ACHN (cell line): ENCODE measurements at regions not wholly inside any gene's neighbourhood (a gene's known extent, or its start where the extent isn't known, plus 50 kb on each side); places are given as distances from the start of the nearest gene placed in this dataset.
"Not testable (repeated sequence)": the region's sequence is repeated elsewhere in the genome, so short reads cannot be mapped to it uniquely, and the experiment has no call there.

Source experiments
- DNase-seq: peaks from one replicate; pipeline ENCODE4 v3.0.0-alpha.2; 2015
- in situ Hi-C: cut with HindIII; loops from 2 replicates; pipeline ENCODE4 v1.10.0; 2017; ENCODE audit warnings: low sequenced_read_pairs, low pct_ligation_motif_present, low pct_unique_long_range_greater_than_20kb

DNA sequence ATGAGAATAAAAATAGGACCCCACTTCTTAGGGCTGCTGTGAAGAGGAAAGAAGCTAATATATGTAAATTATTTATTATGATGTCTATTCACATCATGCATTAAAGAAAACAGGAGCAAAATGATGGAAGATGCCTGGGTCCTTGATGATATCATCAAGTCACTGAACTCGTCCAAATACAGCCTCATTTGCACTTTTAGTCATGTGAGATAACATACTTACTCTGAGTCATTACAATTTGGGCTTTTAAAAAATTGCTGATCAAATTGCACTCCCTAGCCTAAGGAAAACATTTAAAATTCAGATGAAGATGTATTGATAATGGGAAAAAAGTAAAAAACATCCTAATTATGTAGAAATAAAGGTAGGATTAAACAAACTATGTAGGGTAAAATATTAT lies 302.7 kb upstream of the CCL2 start:
- no peak for DNase-seq
- in situ Hi-C loops, result no loop called here

DNA sequence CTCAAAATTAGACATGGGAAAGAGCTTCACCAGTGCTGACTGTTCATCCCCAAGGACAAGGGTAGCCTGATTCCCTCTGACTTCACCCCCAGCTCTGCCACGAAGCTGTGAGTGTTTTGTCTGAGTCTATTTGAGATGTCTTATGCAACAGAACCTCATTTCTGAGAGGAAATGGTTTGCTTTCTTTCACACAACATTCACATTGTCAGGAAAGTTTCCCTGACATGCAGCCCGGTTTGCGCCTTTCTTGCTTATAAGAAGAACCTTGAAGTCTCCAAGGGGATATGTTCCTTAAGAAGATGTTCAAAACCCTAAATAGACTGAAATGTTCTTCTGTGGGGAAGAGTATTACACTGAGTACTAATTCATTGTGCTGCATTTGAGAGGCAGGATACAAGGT lies 300.5 kb upstream of the CCL2 start:
- in situ Hi-C loops, result no loop called here
- DNase-seq, result no peak

GRCh38 chr17:33955461-33955860 lies 299.6 kb upstream of the CCL2 start:
- DNase-seq, result no peak
- in situ Hi-C loops, result no loop called here

DNA sequence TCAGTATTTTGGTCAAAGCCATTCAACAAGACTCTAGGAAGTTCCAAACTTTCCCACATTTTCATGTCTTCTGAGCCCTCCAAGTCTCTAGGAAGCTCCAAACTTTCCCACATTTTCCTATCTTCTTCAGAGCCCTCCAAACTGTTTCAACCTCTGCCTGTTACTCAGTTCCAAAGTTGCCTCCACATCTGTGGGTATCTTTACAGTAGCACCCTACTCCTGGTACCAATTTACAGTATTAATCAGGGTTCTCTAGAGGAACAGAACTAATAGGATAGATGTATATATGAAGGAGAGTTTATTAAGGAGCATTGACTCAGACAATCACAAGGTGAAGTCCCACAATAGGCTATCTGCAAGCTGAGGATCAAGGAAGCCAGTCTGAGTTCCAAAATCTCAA lies 296.0 kb upstream of the CCL2 start:
- in situ Hi-C loops, DNase-seq: not testable (repeated sequence)

GRCh38 chr17:33962857-33963655 lies 292.0 kb upstream of the CCL2 start:
- in situ Hi-C loops, result no loop called here
- no peak for DNase-seq

DNA sequence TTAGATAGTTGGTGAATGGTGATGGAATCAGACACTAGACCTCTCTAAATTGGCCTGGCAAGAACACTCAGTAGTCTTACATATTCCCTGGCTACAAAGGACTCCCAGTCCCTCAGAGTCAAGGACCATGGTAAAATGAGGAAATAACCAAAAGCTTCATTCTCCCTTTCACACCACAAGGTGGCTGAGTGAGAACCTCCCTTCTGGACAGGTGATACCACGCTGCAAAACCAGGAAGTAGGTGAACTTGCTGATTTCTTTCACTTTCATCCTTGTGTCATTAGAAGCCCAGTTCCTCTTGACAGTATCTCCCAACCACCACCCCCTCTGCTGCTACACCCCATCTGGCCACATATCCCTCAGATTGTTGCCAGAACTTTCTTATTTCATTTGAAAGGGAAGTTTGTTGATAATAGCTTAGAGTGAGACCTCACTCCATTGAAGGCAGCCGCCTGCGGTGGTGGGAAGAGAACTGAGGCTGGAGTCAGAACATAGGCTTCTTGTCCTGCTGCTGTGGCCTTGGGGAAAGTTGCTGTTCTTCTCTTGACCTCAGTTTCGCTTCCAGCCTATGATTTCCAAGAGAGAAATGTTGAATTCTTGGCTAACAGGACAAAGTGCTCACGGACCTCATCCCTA lies 290.6 kb upstream of the CCL2 start:
- in situ Hi-C loops, result no loop called here
- DNase-seq, result peak; percentile 6

DNA sequence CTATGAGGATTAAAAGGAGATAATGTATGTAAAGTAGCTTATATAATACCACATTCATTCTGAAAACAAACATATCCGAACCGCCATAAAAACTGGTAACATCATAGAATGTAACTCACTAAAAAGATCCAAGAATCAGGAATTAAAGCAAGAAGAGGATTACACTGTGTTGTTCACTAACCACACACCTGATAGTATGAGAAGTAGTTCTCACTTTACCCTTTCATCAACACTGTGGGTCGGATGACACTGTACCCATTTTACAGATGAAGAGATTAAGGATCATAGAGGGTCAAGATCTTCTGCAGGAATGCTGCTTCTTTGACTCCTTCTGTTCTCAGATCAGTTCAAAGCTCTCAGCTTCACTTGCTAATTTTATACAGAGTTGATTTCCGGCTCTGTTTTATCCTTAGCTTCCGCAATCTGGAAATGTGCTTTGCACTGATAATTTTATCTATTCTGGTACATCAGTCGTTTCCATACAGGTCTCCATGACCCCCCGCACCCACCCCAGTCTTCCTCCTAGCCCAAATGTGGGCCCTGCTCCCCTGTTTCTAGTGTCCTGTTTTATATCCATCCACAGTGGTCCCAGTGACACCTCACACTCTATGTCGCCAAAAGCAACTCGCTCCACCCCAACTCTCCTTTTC lies 288.6 kb upstream of the CCL2 start:
- in situ Hi-C loops, result no loop called here
- DNase-seq, result no peak

GRCh38 chr17:33967608-33968349 lies 287.3 kb upstream of the CCL2 start:
- DNase-seq, result no peak
- in situ Hi-C loops, result no loop called here

GRCh38 chr17:33968350-33969044 lies 286.6 kb upstream of the CCL2 start:
- in situ Hi-C loops, result no loop called here
- no peak for DNase-seq

GRCh38 chr17:33970279-33970678 lies 284.8 kb upstream of the CCL2 start:
- in situ Hi-C loops, result no loop called here
- no peak for DNase-seq

GRCh38 chr17:33972763-33973162 lies 282.3 kb upstream of the CCL2 start:
- in situ Hi-C loops, result no loop called here
- DNase-seq, result no peak

GRCh38 chr17:33973491-33973890 lies 281.6 kb upstream of the CCL2 start:
- DNase-seq, result no peak
- in situ Hi-C loops, result no loop called here

GRCh38 chr17:33974276-33974675 lies 280.8 kb upstream of the CCL2 start:
- DNase-seq, result no peak
- in situ Hi-C loops, result no loop called here

DNA sequence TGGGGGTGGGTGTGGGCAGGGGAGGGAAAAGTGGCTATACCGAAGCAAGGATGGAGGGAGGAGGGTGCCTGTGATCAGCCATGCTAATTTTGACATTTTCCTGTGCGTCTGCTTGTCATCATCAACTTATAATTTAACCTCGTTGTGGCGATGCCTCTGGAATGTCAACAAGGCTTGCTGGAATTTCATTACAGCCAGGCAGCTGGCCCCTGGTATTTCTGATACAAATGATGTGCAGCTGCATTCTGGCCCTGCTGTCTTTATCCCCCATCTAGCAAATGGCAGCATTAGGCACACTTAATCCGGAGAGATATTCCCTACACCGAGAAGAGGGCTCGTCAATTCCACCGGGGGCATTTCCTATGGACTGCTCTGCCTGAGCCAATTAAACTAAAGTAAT lies 278.3 kb upstream of the CCL2 start:
- in situ Hi-C loops, result no loop called here
- DNase-seq, result no peak

- in situ Hi-C loops, result no loop called here
- no peak for DNase-seq
These were observed 277.2 kb upstream of the CCL2 start for GRCh38 chr17:33977729-33978514.

- in situ Hi-C loops, result no loop called here
- no peak for DNase-seq
These were observed 276.2 kb upstream of the CCL2 start for GRCh38 chr17:33978889-33979288.

- in situ Hi-C loops, result no loop called here
- no peak for DNase-seq
These were observed 274.9 kb upstream of the CCL2 start for GRCh38 chr17:33980193-33980592.
